A172 (cell line): ENCODE measurements at regions not wholly inside any gene's neighbourhood (a gene's known extent, or its start where the extent isn't known, plus 50 kb on each side); places are given as distances from the start of the nearest gene placed in this dataset.

Experiments
- DNase-seq: peaks from one replicate; pipeline ENCODE4 v3.0.0-alpha.2; 2015; ENCODE audit warnings: low spot score

DNA sequence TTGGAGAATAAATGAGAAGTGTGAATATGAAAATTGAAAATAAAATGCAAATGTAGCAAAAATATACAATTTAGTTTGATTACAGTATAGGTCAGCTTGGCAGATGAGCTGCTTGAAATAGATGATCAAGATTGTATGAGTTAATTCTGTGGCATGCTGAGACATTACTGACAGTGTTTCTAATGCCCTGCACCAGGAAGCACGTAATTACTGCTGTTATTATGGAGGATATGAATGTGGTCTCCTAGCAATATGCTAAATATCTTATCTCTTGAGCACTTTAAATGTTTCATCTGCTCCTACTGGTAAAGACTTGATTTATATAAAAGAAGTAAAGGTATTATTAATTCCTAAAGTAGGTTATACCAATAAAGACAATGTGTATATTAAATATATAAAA is 1015.5 kb downstream of the PLOD2 start:
- no peak for DNase-seq

DNA sequence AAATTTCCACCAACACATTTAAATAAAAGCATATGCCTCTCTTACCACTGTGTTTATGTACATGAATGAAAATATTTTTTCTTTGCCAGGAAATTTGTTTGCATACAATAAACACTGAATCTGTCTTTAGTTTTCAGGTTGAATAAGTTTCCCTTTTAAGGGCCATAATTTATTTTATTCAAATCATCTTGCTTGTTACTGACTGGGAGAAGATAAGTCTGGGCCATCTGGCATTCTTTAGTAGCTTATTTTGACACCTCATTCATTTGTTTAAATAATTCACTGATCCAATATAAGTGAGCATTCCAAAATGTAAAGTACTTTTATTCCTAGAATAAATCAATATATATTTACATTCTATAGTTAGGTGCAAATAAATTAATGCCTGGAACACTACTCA is 1001.3 kb downstream of the PLOD2 start:
- DNase-seq: no peak

DNA sequence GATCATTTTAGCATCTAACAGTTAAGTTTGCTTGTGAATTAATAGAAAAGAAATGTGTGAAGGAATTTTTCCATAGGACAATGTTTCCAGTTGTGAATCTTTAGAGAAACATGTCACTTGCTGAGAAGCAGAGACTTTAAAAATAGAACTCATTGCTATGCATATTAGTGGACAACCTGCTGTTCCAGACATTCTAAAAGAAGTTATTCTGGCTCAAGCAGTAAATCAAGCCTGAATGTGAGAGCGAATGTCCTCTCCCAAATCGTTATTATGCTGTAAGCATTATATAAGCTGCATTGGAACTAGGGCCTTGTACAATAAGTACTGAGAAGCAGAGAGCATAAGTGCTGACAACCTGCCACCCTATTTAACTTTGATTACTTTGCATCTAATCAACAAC is 990.9 kb downstream of the PLOD2 start:
- no peak for DNase-seq

DNA sequence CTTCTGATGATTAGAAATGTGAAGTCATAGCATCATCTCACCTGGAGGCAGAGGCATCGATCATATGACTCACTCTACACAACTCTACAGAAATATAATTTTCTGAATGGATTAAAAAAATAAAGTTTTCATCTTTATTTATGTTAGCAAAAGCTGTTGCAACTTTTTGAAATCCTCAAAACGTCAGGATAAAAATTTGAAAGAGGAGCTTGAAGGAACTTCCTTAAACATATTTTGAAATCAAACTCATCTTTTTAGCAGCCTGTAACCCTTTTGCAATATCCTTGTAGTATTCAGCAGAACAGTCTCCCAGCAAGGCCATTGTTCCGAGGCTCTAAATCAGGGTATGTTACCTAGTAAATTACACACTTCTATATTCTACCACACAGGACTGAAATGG is 985.4 kb downstream of the PLOD2 start:
- DNase-seq: no peak

DNA sequence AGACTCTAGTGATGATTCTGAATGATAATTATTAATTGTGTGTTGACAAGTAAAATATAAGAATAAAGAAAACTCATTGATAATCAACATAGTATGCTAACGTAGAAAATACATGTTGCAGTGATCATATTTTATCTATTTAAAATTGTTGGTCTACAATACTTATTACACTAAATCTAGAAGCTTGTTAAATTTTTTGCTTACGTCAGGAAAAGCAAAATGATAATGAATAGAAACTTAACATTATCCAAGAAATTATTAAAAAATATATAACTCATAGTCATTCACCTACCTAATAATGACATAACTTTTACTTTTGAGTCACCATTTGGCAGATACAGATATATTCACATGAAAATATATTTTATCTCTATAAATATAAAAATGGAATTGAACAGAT is 984.1 kb downstream of the PLOD2 start:
- DNase-seq: no peak

DNA sequence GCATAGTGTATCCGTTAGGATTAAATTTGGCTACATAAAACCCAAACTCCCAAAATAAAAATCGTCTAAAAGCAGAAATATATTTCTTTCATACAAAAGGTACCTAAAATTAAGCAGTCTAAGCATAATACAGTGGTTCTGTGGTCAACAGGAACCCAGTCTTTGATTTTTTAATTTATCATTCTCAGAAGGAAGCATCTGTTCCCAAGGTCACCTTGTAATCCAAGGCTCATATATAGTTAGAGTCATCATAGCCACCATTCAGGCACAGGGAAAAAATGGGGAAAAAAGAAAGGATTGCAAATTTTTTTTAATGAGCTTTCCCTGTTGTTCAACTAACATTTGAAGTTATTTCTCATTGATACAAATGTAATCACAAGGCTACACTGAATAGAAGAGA is 983.2 kb downstream of the PLOD2 start:
- DNase-seq: no peak

DNA sequence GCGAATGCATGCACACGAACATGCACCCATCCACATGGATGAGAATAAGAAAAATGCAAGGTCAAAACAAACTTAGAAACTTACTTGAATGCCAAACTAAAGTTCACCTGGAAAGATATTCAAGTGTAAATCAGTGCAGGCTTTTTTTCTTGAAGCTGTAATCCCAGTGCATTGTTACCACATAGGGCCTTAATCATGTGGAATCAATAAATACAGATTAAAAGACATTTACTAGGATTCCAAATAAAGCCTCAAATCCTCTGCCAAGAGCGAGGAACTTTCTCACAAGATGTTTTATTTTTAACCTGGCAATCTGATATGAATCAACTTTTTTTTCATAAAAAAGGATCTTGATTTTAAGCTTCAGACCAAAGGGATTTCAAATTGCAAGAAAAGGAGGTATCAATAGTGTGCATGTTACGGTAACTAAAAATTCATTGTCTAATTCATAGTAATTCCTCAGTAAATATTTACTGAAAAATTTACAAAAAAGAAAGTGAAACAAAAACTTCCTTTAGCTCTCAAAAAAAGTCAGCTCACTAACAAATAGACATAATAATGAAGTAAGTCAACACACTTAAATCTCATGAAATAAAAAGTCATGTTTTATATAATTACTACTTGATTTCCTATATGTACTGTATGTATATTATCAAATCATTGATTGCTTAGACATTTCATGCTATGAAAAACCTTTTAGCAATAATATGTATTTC is 978.6 kb downstream of the PLOD2 start:
- peak; percentile 8 for DNase-seq

DNA sequence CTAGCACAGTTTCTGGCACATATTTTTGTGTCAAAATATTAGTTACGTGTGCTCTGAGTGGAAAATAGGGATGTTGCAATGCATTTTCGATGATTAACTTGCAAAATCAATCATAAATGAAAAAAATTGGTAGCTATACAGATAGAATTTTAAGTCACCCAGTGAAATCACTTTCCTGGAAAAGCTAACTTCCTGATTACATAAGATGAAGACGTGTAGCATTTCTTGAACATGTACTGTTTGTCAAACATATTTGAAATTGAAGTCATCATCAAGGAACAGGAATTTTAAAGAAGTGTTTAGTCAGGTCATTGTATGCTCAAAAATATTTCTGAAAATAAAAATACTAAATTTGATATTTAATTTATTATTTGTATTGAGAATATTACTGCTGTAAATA is 977.7 kb downstream of the PLOD2 start:
- DNase-seq: no peak

DNA sequence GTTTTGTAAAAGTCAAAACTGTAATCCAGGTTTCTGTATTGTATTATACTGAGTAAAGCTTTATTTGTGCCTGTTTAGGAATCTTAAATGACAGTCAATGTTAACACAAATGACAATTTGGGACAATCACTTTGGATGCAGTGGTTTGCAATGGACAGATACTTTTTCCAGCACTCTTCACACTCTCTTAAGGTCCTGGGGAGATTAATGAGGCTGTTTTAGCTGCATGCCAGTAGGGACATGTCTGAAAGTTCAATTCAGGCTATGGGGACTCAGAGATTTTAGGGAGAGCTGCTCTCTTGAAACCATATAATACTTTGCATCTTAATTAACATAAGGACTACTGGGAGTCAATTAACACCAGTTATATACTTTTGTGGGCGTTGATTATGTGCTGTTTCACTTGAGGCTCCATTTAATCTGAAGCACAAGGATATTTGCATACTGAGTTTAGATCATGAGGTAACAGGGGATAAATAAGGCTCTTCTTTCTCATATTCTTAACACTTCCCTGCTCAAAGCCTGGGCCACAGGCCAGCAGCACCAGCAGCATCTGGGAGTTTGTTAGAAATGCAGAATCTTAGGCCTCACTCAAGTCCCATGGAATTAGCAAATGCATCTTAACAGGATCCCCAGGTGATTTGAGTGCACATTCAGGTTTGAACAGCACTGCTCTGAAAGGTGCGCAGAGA is 972.8 kb downstream of the PLOD2 start:
- no peak for DNase-seq

DNA sequence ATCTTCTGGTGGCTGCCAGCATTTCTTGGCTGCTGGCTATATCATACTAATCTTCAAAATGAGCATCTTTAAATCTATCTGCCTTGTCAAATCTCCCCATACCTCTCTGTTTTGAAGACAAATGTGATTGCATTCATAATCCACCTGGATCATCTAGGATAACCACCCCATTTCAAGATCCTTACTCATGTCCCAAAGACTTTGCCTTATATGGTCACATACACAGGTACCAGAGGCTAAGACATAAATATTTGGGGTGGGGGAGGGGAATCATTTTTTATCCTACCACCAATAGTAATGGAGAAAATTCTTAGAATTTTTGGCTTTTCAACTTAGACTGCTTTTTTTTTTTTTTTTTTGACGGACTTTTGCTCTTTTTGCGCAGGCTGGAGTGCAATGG is 970.8 kb downstream of the PLOD2 start:
- no peak for DNase-seq

DNA sequence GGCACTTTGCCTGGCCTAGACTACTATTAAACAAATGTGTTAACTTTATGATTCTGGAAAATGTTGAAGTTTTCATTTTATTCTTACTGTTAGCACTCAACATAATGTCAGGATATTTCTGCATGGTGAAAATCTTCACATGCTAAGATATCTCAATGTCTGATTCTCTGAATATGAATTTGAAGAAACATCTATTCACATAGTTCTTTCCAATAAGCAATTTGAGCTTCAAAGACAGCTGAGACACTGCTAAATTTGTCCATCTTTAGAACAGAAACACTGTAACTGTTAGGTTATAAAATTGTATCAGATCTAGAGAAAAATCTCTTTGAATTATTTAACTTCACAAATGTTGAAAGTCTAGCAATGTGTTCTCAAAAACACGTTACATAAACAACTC is 970.2 kb downstream of the PLOD2 start:
- no peak for DNase-seq

DNA sequence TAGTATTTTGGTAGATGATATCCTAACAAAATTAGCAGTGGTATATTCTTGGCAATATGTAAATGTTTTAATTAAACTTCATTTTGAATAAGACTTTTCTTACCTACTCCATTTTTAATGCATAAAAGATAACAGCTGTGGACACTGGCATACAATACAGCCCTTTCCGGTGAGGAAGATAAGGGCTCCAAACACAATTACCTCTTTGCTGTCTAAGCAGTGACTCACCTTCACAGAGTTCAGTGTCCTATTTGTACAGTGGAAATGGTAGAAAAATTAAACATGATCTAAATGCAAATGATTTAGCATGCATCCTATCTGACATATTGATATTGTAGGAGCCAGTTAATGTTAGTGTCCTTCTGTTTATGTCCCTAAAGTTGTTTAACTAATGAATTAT is 969.4 kb downstream of the PLOD2 start:
- DNase-seq: peak; percentile 47

DNA sequence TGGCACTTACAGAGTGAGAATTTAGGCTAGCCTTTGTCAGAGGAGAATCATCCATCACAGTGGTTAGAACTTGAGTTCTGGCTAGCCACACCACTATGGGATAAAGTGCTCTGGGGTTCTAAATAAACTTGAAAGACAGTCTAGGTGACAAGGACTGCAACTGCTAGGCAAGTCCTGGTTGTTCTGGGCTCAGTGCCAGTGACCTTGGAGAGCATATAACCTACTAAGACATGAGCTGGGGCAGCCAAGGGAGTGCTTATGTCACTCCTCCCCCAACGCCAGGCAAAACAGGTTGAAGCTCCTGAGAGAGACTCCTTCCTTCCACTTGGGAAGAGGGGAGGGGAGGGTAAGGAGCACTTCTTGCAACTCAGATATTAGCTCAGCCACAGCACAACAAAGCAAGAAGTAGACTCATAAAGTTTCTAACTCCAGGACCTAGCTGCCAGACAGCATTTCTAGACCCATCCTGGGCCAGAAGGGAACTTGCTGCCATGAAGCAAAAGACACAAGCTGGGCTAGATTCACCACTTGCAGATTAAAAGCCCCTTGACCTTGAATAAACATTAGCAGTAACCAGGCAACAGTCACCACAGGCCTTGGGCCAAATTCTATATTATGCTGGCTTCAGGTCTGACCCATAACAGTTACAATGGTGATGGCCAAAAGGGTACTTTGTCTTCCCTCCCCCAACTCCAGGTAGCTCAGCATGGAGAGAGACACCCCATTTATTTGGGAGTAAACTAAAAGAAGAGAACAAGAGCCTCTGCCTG is 963.7 kb downstream of the PLOD2 start:
- DNase-seq: no peak

DNA sequence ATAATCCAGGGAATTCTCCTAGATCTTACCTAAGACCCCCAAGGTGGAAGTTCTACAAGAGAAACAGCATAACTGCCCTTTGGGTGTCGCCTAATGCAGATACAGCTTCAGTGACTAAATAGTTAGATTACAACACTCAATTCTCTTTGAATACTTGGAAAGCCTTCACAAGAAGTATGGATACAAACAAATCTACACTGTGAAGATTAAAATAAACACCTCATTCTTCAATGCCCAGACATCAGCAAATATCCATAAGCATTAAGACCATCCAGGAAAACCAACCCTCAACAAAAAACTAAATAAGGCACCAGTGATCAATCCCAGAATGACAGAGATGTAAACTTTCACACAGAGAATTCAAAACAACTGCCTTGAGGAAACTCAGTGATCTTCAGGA is 963.2 kb downstream of the PLOD2 start:
- DNase-seq: no peak

DNA sequence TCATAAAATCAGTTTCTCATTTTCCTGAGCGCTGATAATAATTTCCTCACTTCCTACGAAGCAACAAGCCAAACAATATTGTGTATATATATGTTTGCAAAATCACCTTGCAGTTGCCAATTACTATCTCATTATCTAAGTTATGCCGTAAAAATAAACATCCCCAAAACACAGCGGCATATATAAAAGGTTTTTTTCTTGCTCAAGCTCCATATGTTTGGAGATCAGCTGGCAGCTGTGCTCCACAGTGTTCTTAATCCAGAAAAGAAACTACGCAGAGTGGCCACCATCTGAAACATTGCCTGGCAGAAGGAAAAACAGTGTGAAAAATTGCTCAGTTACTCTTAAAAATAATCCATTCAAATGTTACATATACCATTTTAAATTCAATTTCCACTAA is 951.4 kb downstream of the PLOD2 start:
- DNase-seq: no peak

DNA sequence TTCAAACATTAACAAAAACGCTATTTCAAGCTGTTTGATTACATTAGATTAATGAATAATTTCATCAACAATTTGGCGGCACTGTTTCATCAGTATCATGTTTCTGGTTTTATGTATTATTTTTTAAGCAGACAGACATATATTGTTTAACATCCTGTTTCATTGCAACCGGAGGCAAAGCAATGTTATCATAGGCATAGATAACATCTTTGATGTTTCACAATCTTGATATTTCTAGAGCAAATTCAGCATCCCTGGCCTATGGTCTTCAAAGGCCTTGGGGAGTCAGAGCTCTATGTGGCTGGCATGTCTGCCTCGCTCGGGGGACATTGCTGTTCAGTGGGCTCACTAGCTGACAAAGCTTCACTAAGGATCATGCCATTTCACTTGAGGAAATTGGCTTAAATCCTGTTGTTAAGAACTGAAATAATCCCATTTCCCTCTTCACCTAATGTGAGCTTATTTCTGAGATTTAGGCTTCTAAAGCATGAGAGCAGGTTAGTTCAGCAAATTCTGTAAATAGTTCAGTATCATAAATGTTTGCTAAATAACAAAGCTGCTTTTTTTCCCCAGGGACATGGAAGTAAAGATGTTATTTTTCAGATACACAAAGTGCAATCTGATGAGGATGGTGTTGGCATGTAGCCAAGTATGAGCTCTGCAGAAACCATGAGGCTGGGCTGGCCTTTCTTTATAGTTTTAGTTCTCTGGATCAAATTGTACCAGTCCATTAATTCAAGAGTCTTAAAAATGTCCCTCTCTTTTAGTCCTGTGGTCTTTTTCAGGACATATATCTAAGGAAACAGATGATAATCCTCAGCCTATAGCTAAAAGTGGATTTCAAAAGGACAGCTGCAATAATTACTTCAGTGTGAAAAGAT is 941.4 kb downstream of the PLOD2 start:
- no peak for DNase-seq

DNA sequence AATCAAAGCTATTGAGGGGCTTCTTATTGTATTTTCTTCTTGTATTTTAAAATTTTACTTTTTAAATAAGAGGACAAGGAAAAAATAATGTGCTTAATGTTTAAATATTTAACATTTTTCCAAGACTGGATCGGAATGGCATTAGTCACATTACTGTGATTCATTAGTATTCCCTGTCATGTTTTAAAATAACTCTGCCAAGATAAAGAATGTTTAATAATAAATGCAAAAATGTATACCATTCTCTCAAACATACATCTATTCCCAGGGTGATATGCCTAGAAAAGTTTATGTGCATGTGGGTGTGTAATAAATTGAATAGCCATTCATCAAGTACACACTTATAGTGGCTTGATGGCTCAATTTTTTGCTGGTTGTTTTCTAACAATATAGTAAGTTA is 936.1 kb downstream of the PLOD2 start:
- DNase-seq: no peak

DNA sequence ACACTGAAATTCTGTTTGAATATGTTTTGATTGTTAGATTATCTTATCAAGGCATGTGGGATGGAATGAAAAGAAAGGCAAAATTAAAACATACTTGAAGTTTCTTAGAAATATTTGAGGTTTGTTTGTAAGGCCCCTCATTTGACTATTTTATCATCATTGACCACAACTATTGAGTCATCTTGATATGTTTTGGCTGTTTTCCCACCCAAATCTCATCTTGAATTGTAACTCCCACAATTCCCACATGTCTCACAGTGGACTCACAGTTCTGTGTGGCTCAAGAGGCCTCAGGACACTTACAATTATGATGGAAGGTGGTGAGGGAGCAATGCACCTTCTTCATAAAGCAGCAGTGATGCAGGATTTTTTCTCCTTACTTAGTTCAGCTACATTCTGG is 917.1 kb downstream of the PLOD2 start:
- DNase-seq: peak; percentile 63

DNA sequence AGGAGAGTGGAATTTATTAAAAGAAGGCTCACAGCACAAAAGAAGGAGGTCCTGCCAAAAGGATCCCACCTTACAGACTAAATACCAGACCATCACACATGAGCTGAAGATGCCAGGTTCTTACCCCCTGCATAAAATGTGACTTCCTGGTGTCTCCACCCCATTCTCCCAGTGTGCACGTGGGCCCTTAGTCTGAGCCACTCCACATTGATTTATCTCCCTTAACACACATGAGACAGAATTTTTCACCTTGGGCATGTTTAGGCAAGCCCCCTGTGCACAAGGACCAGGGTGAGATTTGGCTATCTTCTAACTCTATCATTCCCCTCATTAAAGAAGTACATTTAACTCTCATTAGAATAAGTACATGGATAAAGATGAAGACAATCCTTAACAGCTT is 916.7 kb downstream of the PLOD2 start:
- no peak for DNase-seq

DNA sequence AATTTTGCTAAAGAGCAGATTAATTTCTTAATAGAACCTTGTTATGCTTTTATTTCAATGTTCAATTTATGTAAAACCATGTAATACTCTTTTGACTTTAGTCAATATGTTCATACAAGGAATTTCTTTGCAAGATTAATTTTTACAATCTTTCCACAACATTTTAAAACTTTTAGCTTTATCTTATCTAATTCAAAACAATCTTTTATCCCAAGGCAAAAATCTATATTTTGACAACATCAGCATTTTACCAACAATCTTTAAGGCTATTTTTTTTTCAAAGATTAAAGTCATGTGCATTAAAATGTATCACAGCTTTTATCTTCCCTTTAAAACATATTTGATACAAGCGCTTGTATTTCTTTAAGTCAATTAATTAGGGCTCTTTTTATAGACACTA is 914.7 kb downstream of the PLOD2 start:
- no peak for DNase-seq

DNA sequence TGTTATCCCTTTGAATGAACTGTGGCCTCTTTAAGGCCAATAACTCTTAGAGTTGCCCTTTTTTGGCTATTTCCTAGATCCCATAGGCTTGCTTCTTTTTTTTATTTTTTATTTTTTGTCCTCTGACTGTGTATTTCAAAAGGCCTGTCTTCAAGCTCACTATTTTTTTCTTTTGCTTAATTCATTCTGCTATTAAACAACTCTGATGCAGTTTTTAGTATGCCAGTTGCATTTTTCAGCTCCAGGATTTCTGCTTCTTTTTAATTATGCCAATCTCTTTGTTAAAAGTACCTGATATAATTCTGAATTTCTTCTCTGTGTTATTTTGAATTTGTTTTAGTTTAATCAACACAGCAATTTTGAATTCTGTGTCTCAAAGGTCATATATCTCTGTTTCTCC is 912.1 kb downstream of the PLOD2 start:
- DNase-seq: no peak

DNA sequence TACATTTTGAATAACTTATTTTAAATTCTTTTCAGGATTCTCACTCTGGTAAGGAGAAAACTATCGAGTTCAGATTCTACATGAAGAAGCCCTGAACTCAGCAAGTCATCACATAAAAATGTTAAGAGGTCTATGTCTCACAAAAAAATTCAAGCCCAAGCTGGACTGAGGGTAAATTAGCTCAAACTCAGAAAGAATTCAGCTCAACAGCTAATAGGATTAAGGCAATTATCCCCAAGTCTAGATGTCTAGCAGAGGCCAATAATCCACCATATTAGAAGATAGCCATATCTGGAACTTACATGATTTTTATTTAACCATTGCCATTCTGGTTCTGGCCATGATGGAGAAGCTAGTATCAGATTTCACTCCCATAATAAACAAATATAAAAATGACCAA is 909.7 kb downstream of the PLOD2 start:
- no peak for DNase-seq
